HFFc6 (cell line): ENCODE measurements at regions not wholly inside any gene's neighbourhood (a gene's known extent, or its start where the extent isn't known, plus 50 kb on each side); places are given as distances from the start of the nearest gene placed in this dataset.
"Not testable (repeated sequence)": the region's sequence is repeated elsewhere in the genome, so short reads cannot be mapped to it uniquely, and the experiment has no call there.

Experiments used
- DNase-seq: peaks from one replicate; pipeline ENCODE4 v3.0.0-alpha.2; 2018
- H3K27ac Mint-ChIP-seq: 2 replicates; pipeline ENCODE4 v1.8.0; 2020; ENCODE audit warnings: mild to moderate bottlenecking, mixed read lengths
- H3K27me3 Mint-ChIP-seq: 2 replicates; pipeline ENCODE4 v1.8.0; 2021; ENCODE audit warnings: mild to moderate bottlenecking, moderate library complexity, mixed read lengths; ENCODE audit not compliant: insufficient read depth
- H3K36me3 Mint-ChIP-seq: 2 replicates; pipeline ENCODE4 v1.8.0; 2021; ENCODE audit warnings: low read depth, mixed read lengths
- H3K4me1 Mint-ChIP-seq: 2 replicates; pipeline ENCODE4 v1.8.0; 2020; ENCODE audit warnings: low read depth, mixed read lengths
- H3K4me3 Mint-ChIP-seq: 2 replicates; pipeline ENCODE4 v1.8.0; 2020; ENCODE audit warnings: mild to moderate bottlenecking, moderate library complexity, mixed read lengths
- H3K9me3 Mint-ChIP-seq: 2 replicates; pipeline ENCODE4 v1.8.0; 2020; ENCODE audit warnings: mild to moderate bottlenecking, mixed read lengths
- CTCF ChIP-seq: fragments of 200-600 bp; sonication (generic); IDR thresholded peaks from 2 replicates; pipeline ENCODE4 v1.5.0; 2021; ENCODE audit warnings: antibody characterized with exemption, mild to moderate bottlenecking

- no peak overlapping the region for H3K4me3 Mint-ChIP-seq
- no peak for TF ChIP-seq CTCF
- H3K36me3 Mint-ChIP-seq = no peaks in the 10 kb centered on the region
- H3K27me3 Mint-ChIP-seq = peaks cover 20% of the 10 kb centered on the region
- no peak for DNase-seq
- H3K9me3 Mint-ChIP-seq = no peaks in the 10 kb centered on the region
- H3K4me1 Mint-ChIP-seq = no peaks in the 10 kb centered on the region
- H3K27ac Mint-ChIP-seq = no peak overlapping the region
Observed at GRCh38 chr3:75395580-75396315, 268.4 kb upstream of the FRG2C start.

- H3K9me3 Mint-ChIP-seq = no peaks in the 10 kb centered on the region
- peak; percentile 12; the same call in 1 of the 2 replicates for TF ChIP-seq CTCF
- DNase-seq = no peak
- no peaks in the 10 kb centered on the region for H3K36me3 Mint-ChIP-seq
- peaks cover 20% of the 10 kb centered on the region for H3K27me3 Mint-ChIP-seq
- H3K27ac Mint-ChIP-seq = no peak overlapping the region
- H3K4me3 Mint-ChIP-seq = no peak overlapping the region
- H3K4me1 Mint-ChIP-seq = no peaks in the 10 kb centered on the region
Observed at GRCh38 chr3:75396316-75396802, 267.8 kb upstream of the FRG2C start.

- not testable (repeated sequence) for H3K9me3 Mint-ChIP-seq, H3K27ac Mint-ChIP-seq, H3K36me3 Mint-ChIP-seq, H3K4me1 Mint-ChIP-seq, H3K4me3 Mint-ChIP-seq, DNase-seq
- peaks cover 18% of the 10 kb centered on the region for H3K27me3 Mint-ChIP-seq
Observed at GRCh38 chr3:75397486-75397885, 266.6 kb upstream of the FRG2C start.

GRCh38 chr3:75422101-75422945 is 241.8 kb upstream of the FRG2C start:
- H3K27me3 Mint-ChIP-seq, H3K27ac Mint-ChIP-seq: not testable (repeated sequence)
- peak; percentile 24 for DNase-seq

GRCh38 chr3:75425379-75425778 is 238.7 kb upstream of the FRG2C start:
- H3K27me3 Mint-ChIP-seq, H3K27ac Mint-ChIP-seq, H3K4me3 Mint-ChIP-seq, DNase-seq, H3K9me3 Mint-ChIP-seq, H3K36me3 Mint-ChIP-seq: not testable (repeated sequence)
- peaks cover 29% of the 10 kb centered on the region for H3K4me1 Mint-ChIP-seq

More at GRCh38 chr3:75422101-75422945, 241.8 kb upstream of the FRG2C start:
- H3K9me3 Mint-ChIP-seq, H3K4me3 Mint-ChIP-seq, H3K36me3 Mint-ChIP-seq, H3K4me1 Mint-ChIP-seq: not testable (repeated sequence)
- TF ChIP-seq CTCF = peak; percentile 89

- peaks cover 41% of the 10 kb centered on the region for H3K4me1 Mint-ChIP-seq
- H3K27ac Mint-ChIP-seq = 0 out of 2 replicates have a peak overlapping the region, but pooled peaks have one; percentile 29
- not testable (repeated sequence) for H3K4me3 Mint-ChIP-seq, H3K27me3 Mint-ChIP-seq, H3K9me3 Mint-ChIP-seq, DNase-seq
- peaks cover 15% of the 10 kb centered on the region; the same call in 1 of the 2 replicates for H3K36me3 Mint-ChIP-seq
Observed at GRCh38 chr3:75427486-75427885, 236.6 kb upstream of the FRG2C start.

GRCh38 chr3:75427906-75428305 is 236.2 kb upstream of the FRG2C start:
- not testable (repeated sequence) for H3K27me3 Mint-ChIP-seq, H3K9me3 Mint-ChIP-seq
- H3K27ac Mint-ChIP-seq = peak overlapping the region; percentile 68
- peaks cover 15% of the 10 kb centered on the region; the same call in 1 of the 2 replicates for H3K36me3 Mint-ChIP-seq
- H3K4me1 Mint-ChIP-seq = peaks cover 45% of the 10 kb centered on the region
- peak; percentile 59 for DNase-seq
- peak overlapping the region; percentile 20; the same call in 1 of the 2 replicates for H3K4me3 Mint-ChIP-seq
